Osteocyte (in vitro differentiated cells): ENCODE measurements at regions not wholly inside any gene's neighbourhood (a gene's known extent, or its start where the extent isn't known, plus 50 kb on each side); places are given as distances from the start of the nearest gene placed in this dataset.

Experiments
- DNase-seq: peaks from one replicate; pipeline ENCODE4 v3.0.0; 2021; ENCODE audit warnings: mixed read lengths; ENCODE audit not compliant: unreplicated experiment; ENCODE audit errors: extremely low spot score
- H3K27ac Mint-ChIP-seq: one replicate; pipeline ENCODE4 v1.8.0; 2021; ENCODE audit warnings: mild to moderate bottlenecking, mixed read lengths; ENCODE audit not compliant: unreplicated experiment
- H3K27me3 Mint-ChIP-seq: one replicate; pipeline ENCODE4 v1.8.0; 2021; ENCODE audit warnings: mixed read lengths; ENCODE audit not compliant: unreplicated experiment
- H3K36me3 Mint-ChIP-seq: one replicate; pipeline ENCODE4 v1.8.0; 2021; ENCODE audit warnings: mixed read lengths; ENCODE audit not compliant: unreplicated experiment
- H3K4me1 Mint-ChIP-seq: one replicate; pipeline ENCODE4 v1.8.0; 2021; ENCODE audit warnings: mixed read lengths; ENCODE audit not compliant: unreplicated experiment
- H3K4me3 Mint-ChIP-seq: one replicate; pipeline ENCODE4 v1.8.0; 2021; ENCODE audit warnings: mild to moderate bottlenecking, moderate library complexity, mixed read lengths; ENCODE audit not compliant: unreplicated experiment
- H3K9me3 Mint-ChIP-seq: one replicate; pipeline ENCODE4 v1.8.0; 2021; ENCODE audit warnings: mixed read lengths; ENCODE audit not compliant: unreplicated experiment
- TF ChIP-seq, protein P1 (sequence below): fragments of 200-600 bp; sonication (generic); IDR thresholded peaks from 2 replicates; pipeline ENCODE4 v1.5.0; 2021; ENCODE audit warnings: antibody characterized with exemption, mild to moderate bottlenecking, moderate library complexity

GRCh38 chr1:105785021-105785420 lies 1271.5 kb upstream of the PRMT6 start:
- DNase-seq, result no peak
- Mint-ChIP-seq H3K27ac (no peak overlapping the region), H3K27me3 (no peaks in the 10 kb centered on the region), H3K4me3 (no peak overlapping the region), H3K4me1 (no peaks in the 10 kb centered on the region), H3K9me3 (no peaks in the 10 kb centered on the region), H3K36me3 (no peaks in the 10 kb centered on the region)
- TF ChIP-seq, protein P1, sequence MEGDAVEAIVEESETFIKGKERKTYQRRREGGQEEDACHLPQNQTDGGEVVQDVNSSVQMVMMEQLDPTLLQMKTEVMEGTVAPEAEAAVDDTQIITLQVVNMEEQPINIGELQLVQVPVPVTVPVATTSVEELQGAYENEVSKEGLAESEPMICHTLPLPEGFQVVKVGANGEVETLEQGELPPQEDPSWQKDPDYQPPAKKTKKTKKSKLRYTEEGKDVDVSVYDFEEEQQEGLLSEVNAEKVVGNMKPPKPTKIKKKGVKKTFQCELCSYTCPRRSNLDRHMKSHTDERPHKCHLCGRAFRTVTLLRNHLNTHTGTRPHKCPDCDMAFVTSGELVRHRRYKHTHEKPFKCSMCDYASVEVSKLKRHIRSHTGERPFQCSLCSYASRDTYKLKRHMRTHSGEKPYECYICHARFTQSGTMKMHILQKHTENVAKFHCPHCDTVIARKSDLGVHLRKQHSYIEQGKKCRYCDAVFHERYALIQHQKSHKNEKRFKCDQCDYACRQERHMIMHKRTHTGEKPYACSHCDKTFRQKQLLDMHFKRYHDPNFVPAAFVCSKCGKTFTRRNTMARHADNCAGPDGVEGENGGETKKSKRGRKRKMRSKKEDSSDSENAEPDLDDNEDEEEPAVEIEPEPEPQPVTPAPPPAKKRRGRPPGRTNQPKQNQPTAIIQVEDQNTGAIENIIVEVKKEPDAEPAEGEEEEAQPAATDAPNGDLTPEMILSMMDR, result no peak

- Mint-ChIP-seq H3K36me3 (no peaks in the 10 kb centered on the region), H3K9me3 (no peaks in the 10 kb centered on the region), H3K4me1 (no peaks in the 10 kb centered on the region), H3K4me3 (no peak overlapping the region), H3K27ac (no peak overlapping the region), H3K27me3 (peaks cover 11% of the 10 kb centered on the region)
- TF ChIP-seq, protein P1, result peak; percentile 73
- DNase-seq, result no peak
Measured at GRCh38 chr1:105793536-105794146, 1262.8 kb upstream of the PRMT6 start.

DNA sequence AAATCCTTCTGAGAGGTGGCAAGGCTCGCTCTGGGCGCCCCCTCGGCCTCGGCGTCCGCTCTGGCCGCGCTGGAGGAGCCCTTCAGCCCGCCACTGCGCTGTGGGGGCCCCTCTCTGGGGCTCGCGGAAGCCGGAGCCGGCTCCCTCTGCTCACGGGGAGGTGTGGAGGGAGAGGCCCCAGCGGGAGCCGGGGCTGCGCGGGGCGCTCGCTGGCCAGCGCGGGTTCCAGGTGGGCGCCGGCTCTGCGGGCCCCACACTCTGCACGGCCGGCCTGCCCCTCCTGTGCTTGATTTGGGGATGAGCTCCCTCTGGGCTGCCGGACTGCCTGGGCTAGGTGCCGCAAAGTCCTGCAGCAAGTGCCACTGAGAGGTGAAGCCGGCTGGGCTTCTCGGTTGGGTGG lies 1260.7 kb upstream of the PRMT6 start:
- Mint-ChIP-seq H3K9me3 (no peaks in the 10 kb centered on the region), H3K36me3 (no peaks in the 10 kb centered on the region), H3K4me1 (no peaks in the 10 kb centered on the region), H3K4me3 (no peak overlapping the region), H3K27ac (no peak overlapping the region), H3K27me3 (peaks cover 9% of the 10 kb centered on the region)
- TF ChIP-seq, protein P1, result no peak
- no peak for DNase-seq

GRCh38 chr1:105830571-105831146 lies 1225.8 kb upstream of the PRMT6 start:
- no peaks in the 10 kb centered on the region for H3K9me3 Mint-ChIP-seq
- no peak for DNase-seq
- H3K27ac Mint-ChIP-seq, result no peak overlapping the region
- H3K4me1 Mint-ChIP-seq, result no peaks in the 10 kb centered on the region
- no peaks in the 10 kb centered on the region for H3K36me3 Mint-ChIP-seq
- H3K27me3 Mint-ChIP-seq, result no peaks in the 10 kb centered on the region
- H3K4me3 Mint-ChIP-seq, result no peak overlapping the region
- TF ChIP-seq, protein P1, result no peak

GRCh38 chr1:105838071-105838470 lies 1218.4 kb upstream of the PRMT6 start:
- Mint-ChIP-seq H3K27ac (no peak overlapping the region), H3K36me3 (no peaks in the 10 kb centered on the region), H3K4me3 (no peak overlapping the region), H3K9me3 (no peaks in the 10 kb centered on the region), H3K4me1 (no peaks in the 10 kb centered on the region), H3K27me3 (no peaks in the 10 kb centered on the region)
- TF ChIP-seq, protein P1, result no peak
- DNase-seq, result no peak
